Progenitor cell of endocrine pancreas (in vitro differentiated cells): ENCODE measurements at regions not wholly inside any gene's neighbourhood (a gene's known extent, or its start where the extent isn't known, plus 50 kb on each side); places are given as distances from the start of the nearest gene placed in this dataset.

ENCODE experiments used
- DNase-seq: peaks from one replicate; pipeline ENCODE4 v3.0.0; 2021; ENCODE audit warnings: low spot score; ENCODE audit not compliant: unreplicated experiment
- H3K27ac Mint-ChIP-seq: 2 replicates; pipeline ENCODE4 v1.8.0; 2021; ENCODE audit warnings: mild to moderate bottlenecking, moderate library complexity, mixed read lengths
- H3K27me3 Mint-ChIP-seq: 2 replicates; pipeline ENCODE4 v1.8.0; 2021; ENCODE audit warnings: mixed read lengths
- H3K36me3 Mint-ChIP-seq: 2 replicates; pipeline ENCODE4 v1.8.0; 2022; ENCODE audit warnings: mixed read lengths; ENCODE audit not compliant: insufficient read depth
- H3K4me1 Mint-ChIP-seq: 2 replicates; pipeline ENCODE4 v1.8.0; 2021; ENCODE audit warnings: low read depth, mixed read lengths
- H3K4me3 Mint-ChIP-seq: 2 replicates; pipeline ENCODE4 v1.8.0; 2021; ENCODE audit warnings: low read depth, mild to moderate bottlenecking, moderate library complexity, mixed read lengths
- H3K9me3 Mint-ChIP-seq: 2 replicates; pipeline ENCODE4 v1.8.0; 2021; ENCODE audit warnings: low read depth, mixed read lengths
- CTCF ChIP-seq: fragments of 200-600 bp; sonication (generic); IDR thresholded peaks from one replicate; pipeline ENCODE4 v1.5.0; 2021; ENCODE audit warnings: antibody characterized with exemption, mild to moderate bottlenecking; ENCODE audit not compliant: unreplicated experiment

- Mint-ChIP-seq H3K27ac (no peak overlapping the region), H3K4me1 (no peaks in the 10 kb centered on the region), H3K27me3 (no peaks in the 10 kb centered on the region), H3K9me3 (no peaks in the 10 kb centered on the region), H3K4me3 (no peak overlapping the region), H3K36me3 (no peaks in the 10 kb centered on the region)
- no peak for TF ChIP-seq CTCF
- DNase-seq: no peak
These were observed 693.7 kb downstream of the PLCL1 start for GRCh38 chr2:198498048-198498447.

GRCh38 chr2:198494931-198495330 lies 690.5 kb downstream of the PLCL1 start:
- Mint-ChIP-seq H3K4me3 (no peak overlapping the region), H3K9me3 (no peaks in the 10 kb centered on the region), H3K4me1 (no peaks in the 10 kb centered on the region), H3K36me3 (no peaks in the 10 kb centered on the region), H3K27ac (no peak overlapping the region), H3K27me3 (no peaks in the 10 kb centered on the region)
- DNase-seq: no peak
- no peak for TF ChIP-seq CTCF

- Mint-ChIP-seq H3K4me3 (no peak overlapping the region), H3K4me1 (no peaks in the 10 kb centered on the region), H3K36me3 (no peaks in the 10 kb centered on the region), H3K27me3 (no peaks in the 10 kb centered on the region), H3K27ac (no peak overlapping the region), H3K9me3 (no peaks in the 10 kb centered on the region)
- DNase-seq: no peak
- no peak for TF ChIP-seq CTCF
These were observed 686.4 kb downstream of the PLCL1 start for GRCh38 chr2:198490748-198491147.

- Mint-ChIP-seq H3K36me3 (no peaks in the 10 kb centered on the region), H3K9me3 (no peaks in the 10 kb centered on the region), H3K4me1 (peaks cover 2% of the 10 kb centered on the region), H3K27me3 (no peaks in the 10 kb centered on the region), H3K27ac (no peak overlapping the region), H3K4me3 (no peak overlapping the region)
- TF ChIP-seq CTCF: no peak
- DNase-seq: no peak
These were observed 684.6 kb downstream of the PLCL1 start for GRCh38 chr2:198488964-198489363.

- H3K4me3 Mint-ChIP-seq: no peak overlapping the region
- no peak overlapping the region for H3K27ac Mint-ChIP-seq
- peaks cover 6% of the 10 kb centered on the region for H3K4me1 Mint-ChIP-seq
These were observed 678.7 kb downstream of the PLCL1 start for GRCh38 chr2:198483051-198483450.

More at GRCh38 chr2:198483051-198483450, 678.7 kb downstream of the PLCL1 start:
- Mint-ChIP-seq H3K27me3 (peaks cover 3% of the 10 kb centered on the region), H3K36me3 (no peaks in the 10 kb centered on the region), H3K9me3 (no peaks in the 10 kb centered on the region)
- no peak for DNase-seq
- no peak for TF ChIP-seq CTCF
